ENCODE measurements at regions not wholly inside any gene's neighbourhood (a gene's known extent, or its start where the extent isn't known, plus 50 kb on each side); places are given as distances from the start of the nearest gene placed in this dataset.

- Histone ChIP-seq H3K27me3 (ENCODE audit: control insufficient read depth, insufficient read depth, low read length) (no peaks in the 10 kb centered on the region), H3K79me1 (ENCODE audit: low read depth in 1 of 2, low read length in 2 of 2) (no peaks in the 10 kb centered on the region), H4K8ac (ENCODE audit: low read depth in 2 of 2, low read length in 2 of 2) (no peak overlapping the region), H3K9me3 (ENCODE audit: control insufficient read depth, insufficient read depth, low read length) (peaks cover 8% of the 10 kb centered on the region; the same call in 1 of the 2 replicates), H3K4me2 (ENCODE audit: low read depth, low read length) (no peak overlapping the region), H3K9me1 (ENCODE audit: insufficient read depth, low read length) (no peaks in the 10 kb centered on the region), H3K18ac (ENCODE audit: low read depth, low read length) (no peak overlapping the region), H2BK5ac (ENCODE audit: low read depth, low read length, poor library complexity, severe bottlenecking) (no peak overlapping the region), H3K4me3 (ENCODE audit: insufficient read depth, low read depth, low read length) (no peak overlapping the region), H3K4ac (ENCODE audit: low read depth, low read length) (no peak overlapping the region), H2AFZ (replicated peaks; ENCODE audit: low read length, poor library complexity) (no peak overlapping the region), H4K20me1 (ENCODE audit: insufficient read depth, low read length) (no peaks in the 10 kb centered on the region), H2AK9ac (replicated peaks; ENCODE audit: low read depth, low read length, poor library complexity) (no peak overlapping the region), H2BK20ac (ENCODE audit: low read depth, low read length) (no peak overlapping the region), H3K56ac (ENCODE audit: extremely low read depth, insufficient read depth, low read length) (no peak overlapping the region), H3K4me1 (ENCODE audit: control insufficient read depth, insufficient read depth, low read length) (no peaks in the 10 kb centered on the region), H2BK15ac (ENCODE audit: low read depth, low read length) (no peak overlapping the region), H3K27ac (ENCODE audit: insufficient read depth, low read length) (no peak overlapping the region), H3K14ac (replicated peaks; ENCODE audit: low read depth, low read length) (no peak overlapping the region), H3K23ac (ENCODE audit: low read depth, low read length) (no peak overlapping the region), H2AK5ac (ENCODE audit: low read depth, low read length) (no peak overlapping the region), H2BK120ac (ENCODE audit: low read depth, low read length) (no peak overlapping the region), H3K9ac (ENCODE audit: low read depth, low read length) (no peak overlapping the region), H4K91ac (ENCODE audit: insufficient read depth, low read depth, low read length) (no peak overlapping the region), H3K36me3 (ENCODE audit: control insufficient read depth, insufficient read depth, low read length) (no peaks in the 10 kb centered on the region), H4K5ac (ENCODE audit: low read depth, low read length) (no peak overlapping the region)
- DNase-seq (no peak), ATAC-seq (ENCODE audit: low read depth) (no peak)
- POLR2A ChIA-PET (ENCODE audit: unreplicated experiment), result no interaction called here
- dilution Hi-C loops (cut with HindIII; ENCODE audit: low sequenced_read_pairs, unreplicated experiment) (no loop called here), intact Hi-C loops (cut with micrococcal nuclease) (no loop called here), in situ Hi-C loops (cut with MboI; ENCODE audit: low sequenced_read_pairs) (no loop called here)
- TF ChIP-seq RAD21 (IDR thresholded peaks at IDR 0.05; ENCODE audit: low read length) (no peak), RFX5 (IDR thresholded peaks at IDR 0.05; ENCODE audit: low read depth, low read length) (no peak), MAZ (IDR thresholded peaks at IDR 0.05; ENCODE audit: borderline replicate concordance, low read depth, low read length) (no peak), RCOR1 (IDR thresholded peaks at IDR 0.05; ENCODE audit: insufficient replicate concordance, low read length) (no peak), MXI1 (IDR thresholded peaks at IDR 0.05; ENCODE audit: borderline replicate concordance, low read depth, low read length) (no peak), FOS (IDR thresholded peaks at IDR 0.05; ENCODE audit: low read depth, low read length) (no peak)
- TF ChIP-seq, protein P1, sequence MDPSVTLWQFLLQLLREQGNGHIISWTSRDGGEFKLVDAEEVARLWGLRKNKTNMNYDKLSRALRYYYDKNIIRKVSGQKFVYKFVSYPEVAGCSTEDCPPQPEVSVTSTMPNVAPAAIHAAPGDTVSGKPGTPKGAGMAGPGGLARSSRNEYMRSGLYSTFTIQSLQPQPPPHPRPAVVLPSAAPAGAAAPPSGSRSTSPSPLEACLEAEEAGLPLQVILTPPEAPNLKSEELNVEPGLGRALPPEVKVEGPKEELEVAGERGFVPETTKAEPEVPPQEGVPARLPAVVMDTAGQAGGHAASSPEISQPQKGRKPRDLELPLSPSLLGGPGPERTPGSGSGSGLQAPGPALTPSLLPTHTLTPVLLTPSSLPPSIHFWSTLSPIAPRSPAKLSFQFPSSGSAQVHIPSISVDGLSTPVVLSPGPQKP (IDR thresholded peaks at IDR 0.05; ENCODE audit: borderline replicate concordance, low read depth, low read length), result no peak
- WGBS, 2 experiments (ENCODE audit: extremely low coverage in 2 of 2, insufficient read length in 1 of 2), result 60% methylated on average over 2 of the region's 5 CpGs; no CpG with 5 or more reads in 1 of the 2 experiments
- no TSS peak for BruUV-seq (replicated peaks)
- CTCF ChIA-PET, result no interaction called here
Observed at GRCh38 chr7:69526570-69526969, 71.7 kb upstream of the AUTS2 start.

Data from IMR-90 (cell line).